ENCODE measurements at regions not wholly inside any gene's neighbourhood (a gene's known extent, or its start where the extent isn't known, plus 50 kb on each side); places are given as distances from the start of the nearest gene placed in this dataset.

DNA sequence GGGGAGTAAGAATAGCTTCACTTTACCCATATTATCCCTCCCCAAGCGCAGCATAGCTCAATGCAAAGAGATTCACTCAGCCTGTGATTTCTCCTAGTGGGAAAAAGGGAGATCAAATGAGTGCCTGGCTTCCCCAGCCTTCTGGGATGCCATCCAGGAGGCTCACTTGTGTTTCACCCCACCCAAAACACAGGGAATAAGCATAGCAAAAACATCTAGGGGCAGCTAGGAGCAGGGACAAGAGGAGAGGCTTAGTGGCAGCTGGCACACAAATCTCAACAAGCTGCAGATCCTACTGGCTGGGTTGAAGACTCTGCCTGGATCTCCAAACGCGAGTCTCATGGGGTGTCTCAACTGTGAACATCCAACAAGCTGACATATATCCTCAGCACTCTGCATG lies 715.8 kb downstream of the RNF144B start:
- no peak for ATAC-seq (ENCODE audit: low read depth)
- no peak for DNase-seq
- H3K4me1 Mint-ChIP-seq, result no peaks in the 10 kb centered on the region
- H3K4me3 Mint-ChIP-seq, result no peak overlapping the region
- no peaks in the 10 kb centered on the region for H3K36me3 Mint-ChIP-seq
- no peaks in the 10 kb centered on the region for H3K27me3 Mint-ChIP-seq
- no peak overlapping the region for H3K27ac Mint-ChIP-seq
- POLR2A ChIA-PET, result no interaction called here
- peaks cover 6% of the 10 kb centered on the region for H3K9me3 Mint-ChIP-seq

DNA sequence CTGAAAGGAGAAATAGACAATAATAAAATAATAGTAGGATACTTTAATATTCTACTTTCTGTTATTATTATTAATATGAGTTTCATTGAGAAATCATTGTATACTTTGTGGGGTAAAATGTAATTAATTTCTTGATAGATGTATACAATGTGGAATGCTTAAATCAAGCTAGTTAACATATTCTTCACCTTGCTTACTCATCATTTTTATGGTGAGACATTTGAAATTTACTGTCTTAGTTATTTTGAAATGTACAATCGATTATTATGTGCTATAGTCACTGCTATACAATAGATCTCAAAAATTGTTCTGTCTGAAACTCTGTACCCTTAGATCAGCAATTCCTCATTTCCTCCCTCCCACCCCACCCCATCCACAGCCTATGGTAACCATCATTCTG lies 720.3 kb downstream of the RNF144B start:
- no peaks in the 10 kb centered on the region for H3K36me3 Mint-ChIP-seq

DNA sequence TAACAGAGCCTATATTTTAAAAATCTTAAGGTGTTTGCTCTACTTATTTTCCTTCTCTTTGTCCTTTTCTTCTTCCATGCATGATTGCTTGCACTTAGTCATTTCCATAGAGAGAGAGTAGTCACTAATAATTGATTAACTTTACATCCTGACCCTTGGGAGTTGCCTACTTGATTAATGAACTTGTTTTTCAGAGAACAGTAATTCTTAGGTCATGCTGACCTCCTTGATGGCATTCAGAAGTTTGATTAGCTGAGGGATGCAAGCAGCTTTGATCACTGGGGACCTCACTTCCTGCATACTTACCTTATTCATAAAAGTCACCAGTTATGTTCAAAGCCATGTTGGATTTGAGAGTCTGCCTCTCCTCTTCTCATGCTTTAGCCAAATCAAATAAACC lies 715.6 kb upstream of the ID4 start:
- no peaks in the 10 kb centered on the region for H3K36me3 Mint-ChIP-seq
- ATAC-seq (ENCODE audit: low read depth) (no peak), DNase-seq (no peak)
- peaks cover 5% of the 10 kb centered on the region for H3K9me3 Mint-ChIP-seq
- no peaks in the 10 kb centered on the region for H3K4me1 Mint-ChIP-seq
- H3K4me3 Mint-ChIP-seq, result no peak overlapping the region
- no peaks in the 10 kb centered on the region for H3K27me3 Mint-ChIP-seq
- POLR2A ChIA-PET, result no interaction called here
- no peak overlapping the region for H3K27ac Mint-ChIP-seq

More for the DNA sequence above, 720.3 kb downstream of the RNF144B start:
- H3K4me3 Mint-ChIP-seq, result no peak overlapping the region
- DNase-seq, result no peak
- H3K9me3 Mint-ChIP-seq, result peaks cover 7% of the 10 kb centered on the region
- POLR2A ChIA-PET, result no interaction called here
- H3K27me3 Mint-ChIP-seq, result no peaks in the 10 kb centered on the region
- no peak overlapping the region for H3K27ac Mint-ChIP-seq
- no peaks in the 10 kb centered on the region for H3K4me1 Mint-ChIP-seq
- no peak for ATAC-seq (ENCODE audit: low read depth)

DNA sequence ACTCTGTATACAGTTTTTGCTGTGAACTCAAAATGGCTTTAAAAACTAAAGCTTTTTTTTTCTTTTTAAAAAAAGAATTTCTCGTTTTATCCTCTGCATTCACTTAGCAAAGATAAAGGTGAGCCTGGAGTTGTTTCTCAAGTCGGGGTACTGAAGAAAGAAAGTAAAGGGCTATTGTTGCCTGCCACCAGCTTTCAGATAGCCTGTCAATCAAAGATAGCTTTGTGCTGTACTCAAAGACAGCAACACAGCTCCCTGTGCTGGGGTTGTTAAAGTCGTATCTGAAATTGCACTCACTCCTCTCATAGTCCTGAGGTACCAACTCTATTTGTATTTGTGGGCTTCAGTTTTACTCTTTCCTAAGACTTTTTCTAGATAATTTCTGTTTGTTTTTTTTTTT lies 710.1 kb upstream of the ID4 start:
- ATAC-seq (ENCODE audit: low read depth) (no peak), DNase-seq (no peak)
- no peaks in the 10 kb centered on the region for H3K36me3 Mint-ChIP-seq
- POLR2A ChIA-PET, result no interaction called here
- no peaks in the 10 kb centered on the region for H3K27me3 Mint-ChIP-seq
- H3K4me3 Mint-ChIP-seq, result no peak overlapping the region
- H3K27ac Mint-ChIP-seq, result no peak overlapping the region
- peaks cover 4% of the 10 kb centered on the region for H3K9me3 Mint-ChIP-seq
- no peaks in the 10 kb centered on the region for H3K4me1 Mint-ChIP-seq

DNA sequence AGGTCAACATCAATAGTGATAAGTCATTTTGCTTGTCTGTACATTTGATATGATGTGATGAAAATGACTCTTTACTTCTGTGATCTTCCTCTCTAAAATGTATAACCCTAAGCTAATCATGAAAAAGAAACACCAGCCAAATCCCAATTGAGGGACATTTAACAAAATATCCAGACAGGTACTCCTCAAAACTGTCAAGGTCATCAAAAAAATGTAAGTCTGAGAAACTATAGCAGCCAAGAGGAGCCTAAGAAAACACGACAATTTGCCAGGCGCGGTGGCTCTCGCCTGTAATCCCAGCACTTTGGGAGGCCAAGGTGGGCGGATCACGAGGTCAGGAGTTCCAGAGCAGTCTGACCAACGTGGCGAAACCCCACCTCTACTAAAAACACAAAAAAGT lies 708.5 kb upstream of the ID4 start:
- Mint-ChIP-seq H3K27ac (no peak overlapping the region), H3K27me3 (no peaks in the 10 kb centered on the region), H3K9me3 (peaks cover 1% of the 10 kb centered on the region), H3K4me1 (no peaks in the 10 kb centered on the region), H3K4me3 (no peak overlapping the region), H3K36me3 (no peaks in the 10 kb centered on the region)
- DNase-seq (no peak), ATAC-seq (ENCODE audit: low read depth) (no peak)
- POLR2A ChIA-PET, result no interaction called here

DNA sequence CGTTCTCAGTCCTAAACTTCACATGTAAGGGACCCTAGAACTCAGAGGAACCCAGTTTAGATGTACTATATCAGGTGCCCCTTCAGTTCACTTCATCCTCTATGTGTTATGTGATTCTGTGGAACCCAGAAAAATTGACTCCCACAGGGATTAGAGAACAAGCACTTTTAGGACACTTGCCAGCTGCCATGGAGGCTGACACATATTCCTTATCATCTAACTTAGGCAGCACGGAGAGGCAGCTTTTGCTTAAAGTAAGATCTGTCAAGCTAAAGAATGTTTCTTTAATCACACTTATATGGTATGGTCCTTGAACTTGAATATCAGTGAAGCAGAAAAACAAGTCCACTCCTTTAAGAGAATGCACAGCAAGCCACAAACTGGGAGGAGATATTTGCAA lies 701.5 kb upstream of the ID4 start:
- POLR2A ChIA-PET, result no interaction called here
- H3K4me3 Mint-ChIP-seq, result no peak overlapping the region
- no peak for ATAC-seq (ENCODE audit: low read depth)
- DNase-seq, result no peak
- H3K9me3 Mint-ChIP-seq, result peaks cover 5% of the 10 kb centered on the region
- no peaks in the 10 kb centered on the region for H3K36me3 Mint-ChIP-seq
- no peak overlapping the region for H3K27ac Mint-ChIP-seq
- no peaks in the 10 kb centered on the region for H3K27me3 Mint-ChIP-seq
- H3K4me1 Mint-ChIP-seq, result no peaks in the 10 kb centered on the region

DNA sequence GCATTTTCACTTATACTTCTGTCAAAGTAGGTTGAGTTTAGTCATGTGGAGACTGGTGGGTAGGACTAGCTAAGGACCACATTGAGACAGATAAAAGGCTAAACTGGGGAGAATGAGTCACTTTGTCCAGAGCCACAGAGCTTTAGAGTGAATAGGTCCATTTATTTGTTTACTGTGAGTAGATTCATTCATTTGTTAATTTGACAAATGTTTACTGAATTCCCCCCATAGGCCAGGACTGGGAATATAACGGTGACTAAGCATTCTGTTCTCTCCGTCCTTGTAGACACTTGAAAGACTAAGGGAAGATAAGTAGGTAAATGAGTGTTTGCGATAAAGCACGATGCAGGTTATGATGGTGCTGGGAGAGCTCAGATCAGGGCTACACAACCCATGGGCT lies 699.7 kb upstream of the ID4 start:
- no peak for ATAC-seq (ENCODE audit: low read depth)
- Mint-ChIP-seq H3K36me3 (no peaks in the 10 kb centered on the region), H3K4me1 (no peaks in the 10 kb centered on the region), H3K4me3 (no peak overlapping the region), H3K27ac (no peak overlapping the region), H3K27me3 (no peaks in the 10 kb centered on the region), H3K9me3 (peaks cover 4% of the 10 kb centered on the region)
- DNase-seq, result no peak
- POLR2A ChIA-PET, result no interaction called here

DNA sequence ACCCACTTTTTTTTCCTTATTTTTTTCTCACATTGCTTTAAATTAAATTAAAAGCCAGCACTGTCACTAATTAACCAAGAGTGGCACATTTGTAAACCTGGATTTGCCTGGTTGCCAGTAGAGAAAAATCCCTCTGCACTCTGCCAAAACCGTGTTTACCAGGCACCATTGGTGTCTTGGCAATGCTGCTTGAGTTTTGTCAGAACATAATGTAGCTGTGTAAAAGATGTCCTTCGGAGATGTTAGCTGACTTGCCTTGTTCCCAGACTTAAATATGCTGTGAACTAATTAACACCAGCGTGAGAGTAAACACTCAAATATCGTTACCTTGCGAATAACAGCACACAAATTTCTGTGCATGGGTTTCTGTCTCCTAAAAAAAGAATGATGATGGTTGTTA lies 694.9 kb upstream of the ID4 start:
- H3K9me3 Mint-ChIP-seq, result peaks cover 5% of the 10 kb centered on the region
- no peak for DNase-seq
- ATAC-seq (ENCODE audit: low read depth), result no peak
- no peaks in the 10 kb centered on the region for H3K27me3 Mint-ChIP-seq
- H3K27ac Mint-ChIP-seq, result no peak overlapping the region
- no peak overlapping the region for H3K4me3 Mint-ChIP-seq
- no peaks in the 10 kb centered on the region for H3K4me1 Mint-ChIP-seq
- H3K36me3 Mint-ChIP-seq, result no peaks in the 10 kb centered on the region
- POLR2A ChIA-PET, result no interaction called here

DNA sequence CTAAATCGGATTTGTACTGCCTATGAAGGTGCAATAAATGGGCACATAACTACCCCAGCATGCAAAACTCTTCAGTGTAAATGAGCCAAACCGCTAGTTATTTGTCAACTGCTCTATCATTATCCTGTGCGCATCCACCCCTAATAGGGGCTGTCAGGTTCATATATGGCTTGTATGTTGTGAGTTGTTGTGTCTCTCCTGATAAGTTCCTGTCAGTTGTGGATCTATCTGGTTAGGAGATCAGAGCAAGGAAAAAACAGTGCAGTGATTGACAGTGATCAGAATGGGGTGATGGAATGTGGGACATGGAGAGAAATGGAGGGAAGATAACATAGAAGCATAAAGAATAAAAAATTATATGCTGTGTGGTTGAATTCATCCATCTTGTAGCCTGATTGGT lies 686.9 kb upstream of the ID4 start:
- no peak for DNase-seq
- no peak for ATAC-seq (ENCODE audit: low read depth)
- H3K27ac Mint-ChIP-seq, result no peak overlapping the region
- no peaks in the 10 kb centered on the region for H3K27me3 Mint-ChIP-seq
- H3K4me3 Mint-ChIP-seq, result no peak overlapping the region
- POLR2A ChIA-PET, result no interaction called here
- H3K9me3 Mint-ChIP-seq, result peaks cover 5% of the 10 kb centered on the region
- H3K36me3 Mint-ChIP-seq, result no peaks in the 10 kb centered on the region
- H3K4me1 Mint-ChIP-seq, result no peaks in the 10 kb centered on the region

DNA sequence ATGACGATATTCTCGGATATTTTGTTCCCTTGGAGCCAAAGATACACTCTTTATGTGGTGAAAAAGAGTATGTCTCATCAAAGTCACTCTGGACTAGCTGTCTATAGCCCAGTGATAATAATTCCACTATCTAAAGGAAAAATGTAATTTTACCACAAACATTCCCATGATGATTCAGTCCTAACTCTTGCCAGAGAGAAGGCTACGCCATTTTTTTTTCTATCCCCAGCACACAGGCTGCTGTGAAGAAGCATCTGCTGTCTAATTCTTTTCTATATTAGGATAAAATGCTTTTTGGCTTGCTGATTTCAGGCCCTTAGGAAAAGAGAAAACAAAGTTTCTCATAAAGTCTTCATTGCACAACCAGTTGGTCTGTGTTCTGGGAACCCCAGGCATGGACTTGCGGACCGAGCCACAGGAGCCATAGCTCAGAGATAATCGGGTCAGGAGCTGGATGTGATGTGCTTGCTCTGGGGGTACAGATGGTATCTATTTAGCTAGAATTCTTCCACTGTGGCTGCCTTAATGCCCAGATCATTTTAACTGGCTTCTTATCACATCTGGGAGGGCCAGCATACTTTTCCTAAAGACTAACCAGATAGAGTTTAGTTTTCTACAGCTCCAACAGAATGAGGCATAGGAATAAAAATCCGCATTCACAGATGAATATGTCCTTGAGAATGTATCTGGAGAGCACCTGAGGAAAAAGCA lies 683.7 kb upstream of the ID4 start:
- H3K4me3 Mint-ChIP-seq, result no peak overlapping the region
- no peaks in the 10 kb centered on the region for H3K27me3 Mint-ChIP-seq
- POLR2A ChIA-PET, result no interaction called here
- no peak for ATAC-seq (ENCODE audit: low read depth)
- H3K36me3 Mint-ChIP-seq, result no peaks in the 10 kb centered on the region
- no peaks in the 10 kb centered on the region for H3K4me1 Mint-ChIP-seq
- no peak for DNase-seq
- H3K27ac Mint-ChIP-seq, result no peak overlapping the region
- H3K9me3 Mint-ChIP-seq, result peaks cover 5% of the 10 kb centered on the region

DNA sequence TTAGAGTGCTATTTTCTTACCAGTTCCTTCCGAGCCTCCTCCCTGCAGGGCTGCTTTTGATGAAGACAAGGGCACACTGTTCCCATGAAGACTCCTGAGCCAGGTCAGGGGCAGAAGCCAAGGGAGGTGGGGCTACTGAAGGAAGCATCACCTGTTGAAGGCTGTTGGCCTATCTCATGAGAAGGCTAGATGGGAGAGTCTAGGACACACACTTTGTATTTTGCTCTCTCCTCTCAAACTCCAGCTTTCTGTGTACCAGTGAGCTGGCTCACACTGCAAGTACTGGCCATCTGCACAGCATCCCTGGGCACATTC lies 683.2 kb upstream of the ID4 start:
- DNase-seq (no peak), ATAC-seq (ENCODE audit: low read depth) (no peak)
- H3K27ac Mint-ChIP-seq, result no peak overlapping the region
- H3K9me3 Mint-ChIP-seq, result peaks cover 5% of the 10 kb centered on the region
- H3K4me1 Mint-ChIP-seq, result no peaks in the 10 kb centered on the region
- H3K27me3 Mint-ChIP-seq, result no peaks in the 10 kb centered on the region
- H3K36me3 Mint-ChIP-seq, result no peaks in the 10 kb centered on the region
- no peak overlapping the region for H3K4me3 Mint-ChIP-seq
- POLR2A ChIA-PET, result no interaction called here

DNA sequence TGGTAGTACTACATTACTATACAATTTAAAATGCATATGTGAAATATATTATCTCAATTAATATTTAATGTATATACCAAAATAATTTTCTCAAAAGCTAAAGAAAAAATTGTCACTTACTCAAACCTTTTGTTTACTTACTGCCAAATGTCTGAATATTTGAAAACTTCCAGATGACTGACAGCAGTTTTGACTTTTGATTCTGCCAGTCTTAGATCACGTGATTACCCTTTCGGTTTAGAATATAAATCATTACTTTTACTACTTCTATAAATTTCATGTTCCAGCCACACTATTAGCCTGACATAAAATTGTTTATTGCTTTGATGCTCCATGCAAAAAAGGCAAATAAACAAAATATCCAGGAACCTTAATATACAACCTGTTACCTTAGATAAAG lies 680.7 kb upstream of the ID4 start:
- no peak overlapping the region for H3K27ac Mint-ChIP-seq
- H3K27me3 Mint-ChIP-seq, result no peaks in the 10 kb centered on the region
- no peak for DNase-seq
- peaks cover 2% of the 10 kb centered on the region for H3K9me3 Mint-ChIP-seq
- no peak for ATAC-seq (ENCODE audit: low read depth)
- POLR2A ChIA-PET, result no interaction called here
- H3K4me1 Mint-ChIP-seq, result no peaks in the 10 kb centered on the region
- no peak overlapping the region for H3K4me3 Mint-ChIP-seq
- no peaks in the 10 kb centered on the region for H3K36me3 Mint-ChIP-seq

DNA sequence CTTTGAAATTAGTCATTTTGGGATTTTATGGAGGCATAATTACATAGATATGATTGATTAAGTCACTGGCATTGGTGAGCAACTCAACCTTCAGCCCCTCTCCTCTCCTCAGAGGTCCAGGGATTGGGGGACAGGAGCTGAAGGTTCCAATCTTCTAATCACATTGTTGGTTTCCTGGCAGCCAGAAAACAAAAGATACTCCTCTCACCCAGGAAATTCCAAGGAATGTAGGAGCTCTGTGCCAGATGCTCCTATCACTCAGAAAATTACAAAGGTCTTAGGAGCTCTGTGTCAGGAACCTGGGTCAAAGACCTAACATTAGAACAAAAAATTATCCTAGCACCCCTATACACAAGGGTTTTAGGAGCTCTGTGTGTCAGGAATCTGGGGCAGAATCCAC lies 679.7 kb upstream of the ID4 start:
- Mint-ChIP-seq H3K9me3 (peaks cover 2% of the 10 kb centered on the region), H3K4me1 (no peaks in the 10 kb centered on the region), H3K4me3 (no peak overlapping the region), H3K36me3 (no peaks in the 10 kb centered on the region), H3K27ac (no peak overlapping the region), H3K27me3 (no peaks in the 10 kb centered on the region)
- no peak for ATAC-seq (ENCODE audit: low read depth)
- POLR2A ChIA-PET, result no interaction called here
- DNase-seq, result no peak

DNA sequence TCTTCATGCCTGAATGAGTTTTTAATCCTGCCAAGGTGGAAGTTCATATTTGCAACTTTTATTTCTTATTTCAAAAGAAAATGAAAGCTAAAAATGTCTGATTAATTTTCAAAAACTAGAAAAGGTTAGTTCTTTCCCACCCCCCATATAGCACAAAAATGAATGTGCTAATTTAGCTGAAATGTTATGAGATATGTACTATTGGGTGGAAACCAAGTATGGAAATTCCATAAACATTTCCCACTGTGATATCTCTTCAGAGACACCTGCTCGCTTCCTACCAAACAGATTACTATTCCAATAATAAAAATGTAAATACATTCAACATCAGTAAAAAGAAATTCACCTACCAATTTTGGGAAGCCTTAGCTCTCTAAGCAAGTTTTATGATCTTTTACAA lies 678.6 kb upstream of the ID4 start:
- Mint-ChIP-seq H3K4me3 (no peak overlapping the region), H3K9me3 (no peaks in the 10 kb centered on the region), H3K27ac (no peak overlapping the region), H3K27me3 (no peaks in the 10 kb centered on the region), H3K4me1 (no peaks in the 10 kb centered on the region), H3K36me3 (no peaks in the 10 kb centered on the region)
- ATAC-seq (ENCODE audit: low read depth) (no peak), DNase-seq (no peak)
- POLR2A ChIA-PET, result no interaction called here

DNA sequence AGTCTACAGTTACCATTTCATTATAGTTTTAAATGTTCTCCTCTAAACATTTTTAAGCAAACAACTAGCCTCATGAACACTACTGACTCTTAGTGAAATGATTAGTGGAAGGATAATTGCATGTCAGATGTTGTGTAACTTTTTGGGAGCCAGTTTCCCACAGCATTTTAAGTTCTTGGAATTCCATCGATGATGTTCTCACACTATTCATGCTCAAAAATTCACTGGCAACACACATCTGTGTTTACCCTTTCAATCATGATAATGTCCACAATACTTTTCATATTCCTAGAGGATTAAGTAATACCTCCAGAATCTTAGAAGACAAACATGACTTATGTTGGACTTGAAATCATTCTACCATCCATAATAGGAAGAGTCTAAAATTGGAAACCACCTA lies 678.1 kb upstream of the ID4 start:
- no peak for ATAC-seq (ENCODE audit: low read depth)
- no peaks in the 10 kb centered on the region for H3K4me1 Mint-ChIP-seq
- POLR2A ChIA-PET, result no interaction called here
- no peak overlapping the region for H3K27ac Mint-ChIP-seq
- no peaks in the 10 kb centered on the region for H3K9me3 Mint-ChIP-seq
- H3K36me3 Mint-ChIP-seq, result no peaks in the 10 kb centered on the region
- H3K4me3 Mint-ChIP-seq, result no peak overlapping the region
- DNase-seq, result no peak
- no peaks in the 10 kb centered on the region for H3K27me3 Mint-ChIP-seq

Data from activated naive CD8-positive, alpha-beta T cell treated with anti-CD3 and anti-CD28 coated beads, Interleukin-2, amount 10 ng/mL, durations not matched to agents 7 days and 5 days (primary cell).